ENCODE measurements at regions not wholly inside any gene's neighbourhood (a gene's known extent, or its start where the extent isn't known, plus 50 kb on each side); places are given as distances from the start of the nearest gene placed in this dataset.

GRCh38 chr12:108029051-108029835 lies 99.8 kb upstream of the WSCD2 start:
- no peak for DNase-seq (ENCODE audit: low read depth in 4 of 4, low spot score in 1 of 4)

GRCh38 chr12:108033090-108033489 lies 96.0 kb upstream of the WSCD2 start:
- no peak for DNase-seq (ENCODE audit: low read depth in 4 of 4, low spot score in 1 of 4)

GRCh38 chr12:108035372-108035771 lies 93.7 kb upstream of the WSCD2 start:
- no peak for DNase-seq (ENCODE audit: low read depth in 4 of 4, low spot score in 1 of 4)

GRCh38 chr12:108037960-108038359 lies 91.1 kb upstream of the WSCD2 start:
- no peak for DNase-seq (ENCODE audit: low read depth in 4 of 4, low spot score in 1 of 4)

GRCh38 chr12:108039794-108040193 lies 89.3 kb upstream of the WSCD2 start:
- no peak for DNase-seq (ENCODE audit: low read depth in 4 of 4, low spot score in 1 of 4)

- DNase-seq (ENCODE audit: low read depth in 4 of 4, low spot score in 1 of 4): no peak
Observed at GRCh38 chr12:108040947-108041346, 88.1 kb upstream of the WSCD2 start.

GRCh38 chr12:108043286-108043685 lies 85.8 kb upstream of the WSCD2 start:
- DNase-seq (ENCODE audit: low read depth in 4 of 4, low spot score in 1 of 4): no peak

- no peak for DNase-seq (ENCODE audit: low read depth in 4 of 4, low spot score in 1 of 4)
Observed at GRCh38 chr12:108043750-108044533, 85.1 kb upstream of the WSCD2 start.

GRCh38 chr12:108046135-108046534 lies 83.0 kb upstream of the WSCD2 start:
- no peak for DNase-seq (ENCODE audit: low read depth in 4 of 4, low spot score in 1 of 4)

- no peak for DNase-seq (ENCODE audit: low read depth in 4 of 4, low spot score in 1 of 4)
Observed at GRCh38 chr12:108046650-108047049, 82.4 kb upstream of the WSCD2 start.

GRCh38 chr12:108047071-108047550 lies 82.0 kb upstream of the WSCD2 start:
- DNase-seq (ENCODE audit: low read depth in 4 of 4, low spot score in 1 of 4): no peak

- no peak for DNase-seq (ENCODE audit: low read depth in 4 of 4, low spot score in 1 of 4)
Observed at GRCh38 chr12:108048686-108049085, 80.4 kb upstream of the WSCD2 start.

- DNase-seq (ENCODE audit: low read depth in 4 of 4, low spot score in 1 of 4): no peak
Observed at GRCh38 chr12:108050696-108051095, 78.4 kb upstream of the WSCD2 start.

- DNase-seq (ENCODE audit: low read depth in 4 of 4, low spot score in 1 of 4): no peak
Observed at GRCh38 chr12:108052260-108052659, 76.8 kb upstream of the WSCD2 start.

GRCh38 chr12:108053512-108053911 lies 75.6 kb upstream of the WSCD2 start:
- DNase-seq (ENCODE audit: low read depth in 4 of 4, low spot score in 1 of 4): no peak

GRCh38 chr12:108054496-108054895 lies 74.6 kb upstream of the WSCD2 start:
- DNase-seq (ENCODE audit: low read depth in 4 of 4, low spot score in 1 of 4): no peak

GRCh38 chr12:108055141-108055540 lies 73.9 kb upstream of the WSCD2 start:
- DNase-seq (ENCODE audit: low read depth in 4 of 4, low spot score in 1 of 4): no peak

- no peak for DNase-seq (ENCODE audit: low read depth in 4 of 4, low spot score in 1 of 4)
Observed at GRCh38 chr12:108060067-108060466, 69.0 kb upstream of the WSCD2 start.

- no peak for DNase-seq (ENCODE audit: low read depth in 4 of 4, low spot score in 1 of 4)
Observed at GRCh38 chr12:108060903-108061302, 68.2 kb upstream of the WSCD2 start.

GRCh38 chr12:108063192-108063591 lies 65.9 kb upstream of the WSCD2 start:
- DNase-seq (ENCODE audit: low read depth in 4 of 4, low spot score in 1 of 4): no peak

GRCh38 chr12:108065069-108065468 lies 64.0 kb upstream of the WSCD2 start:
- DNase-seq (ENCODE audit: low read depth in 4 of 4, low spot score in 1 of 4): no peak
